Right cardiac atrium (tissue), 5 donors: ENCODE measurements at regions not wholly inside any gene's neighbourhood (a gene's known extent, or its start where the extent isn't known, plus 50 kb on each side); places are given as distances from the start of the nearest gene placed in this dataset.

Experiments
- ATAC-seq, 2 donors: fragments of 200-7000 bp; cut with Tn5 transposase; one replicate each; pipeline versions ENCODE4 v1.8.0 to v1.9.1; 2020; ENCODE audit warnings: moderate library complexity in 2 of 2, mild to moderate bottlenecking in 1 of 2
- DNase-seq, 3 donors: peaks; one replicate each; pipeline ENCODE4 v3.0.0-alpha.2; 2020
- H3K27ac ChIP-seq: one replicate; pipeline ENCODE4 v1.5.1; 2013; ENCODE audit warnings: mild to moderate bottlenecking, low read length, control low read depth, moderate library complexity
- H3K27me3 ChIP-seq: one replicate; pipeline ENCODE4 v1.6.1; 2013; ENCODE audit not compliant: control insufficient read depth, insufficient read depth
- H3K4me1 ChIP-seq: one replicate; pipeline ENCODE4 v1.6.1; 2013; ENCODE audit warnings: low read length; ENCODE audit not compliant: control insufficient read depth, insufficient read depth
- H3K4me3 ChIP-seq: one replicate; pipeline ENCODE4 v1.5.1; 2013; ENCODE audit warnings: low read length, control low read depth
- H3K9me3 ChIP-seq: one replicate; pipeline ENCODE4 v1.6.1; 2013; ENCODE audit warnings: low read length; ENCODE audit not compliant: control insufficient read depth
- WGBS: extraction: QIAGEN DNeasy Blood & Tissue Kit; methylation state at CpG from one replicate; pipeline ENCODE4 v1.1.7; 2013; 5-methylcytosine and 5-hydroxymethylcytosine counted together
- intact Hi-C, 4 donors: fragments of 100-400 bp; cut with DNase I; formaldehyde crosslinking; loops; one replicate each; pipeline versions ENCODE4 v1.11.0 to v1.14.0; 2022 to 2023
- donor health status: healthy with polysubstance abuse.
- donor health status: DM: no; HTN: yes; CAD: no.
- donor health status: DM: no; HTN: no; CAD: no.
- donor health status: DM: no; HTN: yes; CAD: no; lungs with severe emphysema.
- donor health status: DM: yes; HTN: yes; CAD: no.

DNA sequence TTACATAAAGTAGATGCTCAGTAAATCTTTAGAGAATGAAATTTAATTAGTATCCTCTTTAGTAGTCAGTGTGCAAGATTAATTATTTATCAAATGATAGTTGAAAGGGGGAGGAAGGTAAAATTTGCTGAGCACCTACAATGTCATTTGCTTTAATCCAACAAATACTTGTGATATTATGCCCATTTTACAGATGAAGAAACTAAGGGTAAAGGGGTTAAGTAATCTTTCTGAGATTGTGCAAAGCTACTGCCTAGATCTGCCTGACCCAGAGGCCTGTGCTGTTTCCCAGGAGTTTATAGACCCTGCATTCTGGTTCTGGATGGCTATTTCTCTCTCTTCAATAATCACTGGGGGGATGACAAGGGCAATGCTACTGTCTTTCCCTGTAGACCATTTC, 58.3 kb upstream of the BACH2 start:
- intact Hi-C loops = no loop called here
- H3K4me3 ChIP-seq = no peak overlapping the region
- no peaks in the 10 kb centered on the region for H3K4me1 ChIP-seq
- ATAC-seq (no peak), DNase-seq (no peak)
- no peaks in the 10 kb centered on the region for H3K27me3 ChIP-seq
- H3K27ac ChIP-seq = no peak overlapping the region
- no peaks in the 10 kb centered on the region for H3K9me3 ChIP-seq

- no peak for ATAC-seq
- Histone ChIP-seq H3K9me3 (no peaks in the 10 kb centered on the region), H3K4me1 (no peaks in the 10 kb centered on the region), H3K27me3 (no peaks in the 10 kb centered on the region), H3K4me3 (no peak overlapping the region), H3K27ac (no peak overlapping the region)
- intact Hi-C loops = no loop called here
- DNase-seq = no peak
- 46% methylated on average over 4 of the region's 4 CpGs for WGBS
Measured at GRCh38 chr6:90351696-90352095, 55.1 kb upstream of the BACH2 start.

GRCh38 chr6:90350689-90351554, 54.3 kb upstream of the BACH2 start:
- Histone ChIP-seq H3K4me1 (no peaks in the 10 kb centered on the region), H3K9me3 (no peaks in the 10 kb centered on the region), H3K27ac (no peak overlapping the region), H3K27me3 (no peaks in the 10 kb centered on the region), H3K4me3 (no peak overlapping the region)
- intact Hi-C loops = no loop called here
- 49% methylated on average over 8 of the region's 8 CpGs for WGBS
- DNase-seq = no peak
- no peak for ATAC-seq

DNA sequence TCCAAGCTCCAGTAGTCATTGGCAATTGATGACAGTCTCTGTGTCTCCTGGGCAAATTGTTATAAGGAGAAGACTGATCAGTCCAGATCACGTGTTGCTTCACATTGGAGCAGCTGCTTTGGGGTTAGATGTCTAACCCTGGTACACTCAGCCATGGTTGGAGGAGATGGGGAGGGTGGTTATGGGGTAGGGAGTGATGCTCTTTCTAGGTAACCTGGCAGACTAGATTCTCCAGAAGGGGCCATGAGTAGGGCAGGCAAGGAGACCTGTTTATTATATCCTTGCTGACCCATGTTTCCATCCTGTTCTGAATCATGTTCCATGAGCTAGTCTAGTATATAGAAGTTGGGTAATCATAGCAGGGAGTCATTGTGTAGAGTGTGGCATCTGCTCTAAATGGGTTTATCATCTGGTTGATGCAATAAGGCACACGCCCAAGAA, 50.8 kb upstream of the BACH2 start:
- intact Hi-C loops = no loop called here

GRCh38 chr6:90346729-90347128, 50.1 kb upstream of the BACH2 start:
- intact Hi-C loops = no loop called here
- no peak for ATAC-seq
- Histone ChIP-seq H3K4me1 (no peaks in the 10 kb centered on the region), H3K4me3 (no peak overlapping the region), H3K27me3 (no peaks in the 10 kb centered on the region), H3K9me3 (no peaks in the 10 kb centered on the region), H3K27ac (no peak overlapping the region)
- 52% methylated on average over 6 of the region's 6 CpGs for WGBS
- no peak for DNase-seq

More for the DNA sequence above, 50.8 kb upstream of the BACH2 start:
- DNase-seq = no peak
- Histone ChIP-seq H3K4me3 (no peak overlapping the region), H3K9me3 (no peaks in the 10 kb centered on the region), H3K27me3 (no peaks in the 10 kb centered on the region), H3K27ac (no peak overlapping the region), H3K4me1 (no peaks in the 10 kb centered on the region)
- ATAC-seq = no peak
- WGBS = 79% methylated on average over 2 of the region's 2 CpGs
